Breast epithelium (tissue), 4 donors: ENCODE measurements at regions not wholly inside any gene's neighbourhood (a gene's known extent, or its start where the extent isn't known, plus 50 kb on each side); places are given as distances from the start of the nearest gene placed in this dataset.

ENCODE experiments used
- DNase-seq, 2 donors: peaks; one replicate each; pipeline ENCODE4 v3.0.0-alpha.2; 2019; ENCODE audit warnings: low spot score in 2 of 2
- H3K27ac ChIP-seq, 2 donors: fragments of 200-600 bp; sonication (generic) in 1 of 2; one replicate each; pipeline ENCODE4 v1.5.1; 2016 to 2019; ENCODE audit warnings: mild to moderate bottlenecking in 1 of 2
- H3K27me3 ChIP-seq, 2 donors: fragments of 200-600 bp; sonication (generic) in 1 of 2; one replicate each; pipeline versions ENCODE4 v1.5.1 to v1.6.0; 2017 to 2019; ENCODE audit warnings: control low read depth in 1 of 2, mild to moderate bottlenecking in 1 of 2
- H3K36me3 ChIP-seq: fragments of 200-600 bp; one replicate; pipeline ENCODE4 v1.5.1; 2019
- H3K4me1 ChIP-seq, 2 donors: fragments of 200-600 bp; sonication (generic); one replicate each; pipeline ENCODE4 v1.5.1; 2016 to 2019; ENCODE audit warnings: control low read depth in 1 of 2
- H3K4me3 ChIP-seq, 3 donors: fragments of 200-600 bp; sonication (generic); 1 replicate in 2 of 3; 2 replicates in 1 of 3; pipeline ENCODE4 v1.5.1; 2016 to 2019; ENCODE audit warnings: mild to moderate bottlenecking in 3 of 3, moderate library complexity in 2 of 3
- H3K9me3 ChIP-seq, 2 donors: fragments of 200-600 bp; sonication (generic) in 1 of 2; one replicate each; pipeline ENCODE4 v1.5.1; 2016 to 2019; ENCODE audit warnings: control low read depth in 1 of 2
- POLR2A ChIP-seq: fragments of 450-650 bp; IDR thresholded peaks from one replicate; pipeline ENCODE4 v1.6.1; 2016; ENCODE audit warnings: antibody characterized with exemption, mild to moderate bottlenecking, moderate library complexity
- POLR2AphosphoS5 ChIP-seq, 3 donors: sonication (generic); formaldehyde crosslinking; IDR thresholded peaks; one replicate each; pipeline ENCODE4 v1.6.1; 2017; ENCODE audit warnings: antibody characterized with exemption in 3 of 3
- intact Hi-C: fragments of 100-400 bp; cut with DNase I; formaldehyde crosslinking; loops from one replicate; pipeline ENCODE4 v1.15.1; 2023; ENCODE audit warnings: low total_unique reads
- TF ChIP-seq, protein P1 (sequence below), 3 donors: fragments of 450-650 bp; IDR thresholded peaks; one replicate each; pipeline ENCODE4 v1.5.1; 2016 to 2017; ENCODE audit warnings: antibody characterized with exemption in 3 of 3, mild to moderate bottlenecking in 3 of 3, moderate library complexity in 3 of 3

DNA sequence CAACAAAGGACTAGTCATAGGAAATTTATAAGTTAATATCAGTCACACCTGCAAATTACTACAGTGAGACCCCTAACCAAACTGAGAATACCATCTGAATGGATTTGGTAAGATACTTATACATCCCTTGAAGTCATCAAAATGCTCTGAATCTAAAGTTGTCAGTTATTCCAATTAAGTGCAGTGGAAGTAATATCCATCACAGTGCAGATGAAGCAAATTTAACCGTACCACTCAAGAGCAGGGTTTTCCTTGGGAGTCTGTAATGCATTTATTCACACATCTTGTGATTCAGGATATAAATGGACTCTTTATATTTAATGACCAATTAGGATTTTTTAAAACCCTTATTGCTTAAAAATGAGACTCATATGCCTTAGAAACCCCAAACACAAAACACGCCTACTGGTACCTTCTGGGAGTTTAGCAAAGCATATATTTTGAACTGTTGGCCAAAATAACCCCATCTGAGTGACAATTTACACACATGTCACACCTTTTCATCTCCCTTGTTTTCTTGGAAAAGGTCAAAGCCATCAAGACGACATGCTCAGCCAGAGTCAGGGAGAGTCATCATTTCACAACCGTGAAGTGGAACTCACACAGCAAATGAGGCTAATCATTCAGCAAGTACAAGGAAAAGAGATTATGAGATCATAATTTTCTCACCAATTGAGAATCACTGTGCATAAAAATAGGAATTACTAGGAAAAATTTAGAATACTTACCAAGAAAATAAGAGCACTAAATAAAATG, 303.7 kb downstream of the HNRNPD start:
- Histone ChIP-seq H3K9me3 (no peaks in the 10 kb centered on the region), H3K27ac (no peak overlapping the region), H3K36me3 (no peaks in the 10 kb centered on the region), H3K4me1 (no peaks in the 10 kb centered on the region), H3K4me3 (no peak overlapping the region), H3K27me3 (no peaks in the 10 kb centered on the region)
- no peak for DNase-seq
- TF ChIP-seq POLR2A (no peak), POLR2AphosphoS5 (IDR thresholded peaks at IDR 0.05) (no peak)
- TF ChIP-seq, protein P1, sequence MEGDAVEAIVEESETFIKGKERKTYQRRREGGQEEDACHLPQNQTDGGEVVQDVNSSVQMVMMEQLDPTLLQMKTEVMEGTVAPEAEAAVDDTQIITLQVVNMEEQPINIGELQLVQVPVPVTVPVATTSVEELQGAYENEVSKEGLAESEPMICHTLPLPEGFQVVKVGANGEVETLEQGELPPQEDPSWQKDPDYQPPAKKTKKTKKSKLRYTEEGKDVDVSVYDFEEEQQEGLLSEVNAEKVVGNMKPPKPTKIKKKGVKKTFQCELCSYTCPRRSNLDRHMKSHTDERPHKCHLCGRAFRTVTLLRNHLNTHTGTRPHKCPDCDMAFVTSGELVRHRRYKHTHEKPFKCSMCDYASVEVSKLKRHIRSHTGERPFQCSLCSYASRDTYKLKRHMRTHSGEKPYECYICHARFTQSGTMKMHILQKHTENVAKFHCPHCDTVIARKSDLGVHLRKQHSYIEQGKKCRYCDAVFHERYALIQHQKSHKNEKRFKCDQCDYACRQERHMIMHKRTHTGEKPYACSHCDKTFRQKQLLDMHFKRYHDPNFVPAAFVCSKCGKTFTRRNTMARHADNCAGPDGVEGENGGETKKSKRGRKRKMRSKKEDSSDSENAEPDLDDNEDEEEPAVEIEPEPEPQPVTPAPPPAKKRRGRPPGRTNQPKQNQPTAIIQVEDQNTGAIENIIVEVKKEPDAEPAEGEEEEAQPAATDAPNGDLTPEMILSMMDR (IDR thresholded peaks at IDR 0.05), result no peak
- intact Hi-C loops, result no loop called here

GRCh38 chr4:82063017-82063416, 310.8 kb downstream of the HNRNPD start:
- H3K4me3 ChIP-seq, result no peak overlapping the region
- TF ChIP-seq, protein P1 (IDR thresholded peaks at IDR 0.05), result no peak
- TF ChIP-seq POLR2AphosphoS5 (IDR thresholded peaks at IDR 0.05), result no peak
- no peak for TF ChIP-seq POLR2A
- intact Hi-C loops, result no loop called here
- no peaks in the 10 kb centered on the region for H3K9me3 ChIP-seq
- H3K4me1 ChIP-seq, result no peaks in the 10 kb centered on the region
- DNase-seq, result no peak
- no peaks in the 10 kb centered on the region for H3K36me3 ChIP-seq
- no peak overlapping the region for H3K27ac ChIP-seq
- H3K27me3 ChIP-seq, result no peaks in the 10 kb centered on the region

- Histone ChIP-seq H3K9me3 (no peaks in the 10 kb centered on the region), H3K4me1 (no peaks in the 10 kb centered on the region), H3K4me3 (no peak overlapping the region), H3K27me3 (no peaks in the 10 kb centered on the region), H3K27ac (no peak overlapping the region), H3K36me3 (no peaks in the 10 kb centered on the region)
- no peak for TF ChIP-seq POLR2A
- TF ChIP-seq POLR2AphosphoS5 (IDR thresholded peaks at IDR 0.05), result no peak
- TF ChIP-seq, protein P1 (IDR thresholded peaks at IDR 0.05), result no peak
- DNase-seq, result no peak
- intact Hi-C loops, result loop anchor here (5.0 to 10.0 kb wide), 2 partner anchors 604 to 1683 kb away; no protein-coding TSS in a partner anchor
Measured at GRCh38 chr4:82057990-82058544, 315.7 kb downstream of the HNRNPD start.

- intact Hi-C loops, result loop anchor here (5.0 to 10.0 kb wide), 2 partner anchors 607 to 1680 kb away; no protein-coding TSS in a partner anchor
Measured at GRCh38 chr4:82055156-82055555, 318.6 kb downstream of the HNRNPD start.

More at GRCh38 chr4:82055156-82055555, 318.6 kb downstream of the HNRNPD start:
- no peak overlapping the region for H3K4me3 ChIP-seq
- H3K27me3 ChIP-seq, result no peaks in the 10 kb centered on the region
- TF ChIP-seq POLR2AphosphoS5 (IDR thresholded peaks at IDR 0.05) (no peak), POLR2A (no peak)
- TF ChIP-seq, protein P1 (IDR thresholded peaks at IDR 0.05), result no peak
- H3K27ac ChIP-seq, result no peak overlapping the region
- no peak for DNase-seq
- H3K4me1 ChIP-seq, result no peaks in the 10 kb centered on the region
- no peaks in the 10 kb centered on the region for H3K9me3 ChIP-seq
- H3K36me3 ChIP-seq, result no peaks in the 10 kb centered on the region
